NOMO-1 treated with DMSO at 0.1 percent for 48 hours (cell line): ENCODE measurements at regions not wholly inside any gene's neighbourhood (a gene's known extent, or its start where the extent isn't known, plus 50 kb on each side); places are given as distances from the start of the nearest gene placed in this dataset.

Source experiments
- DNase-seq: peaks from one replicate; lab custom pipeline; 2025; ENCODE audit not compliant: unreplicated experiment; lab: John Stamatoyannopoulos, UW

- no peak for DNase-seq
These were observed 748.0 kb downstream of the PCDH18 start for GRCh38 chr4:136784326-136784725.

GRCh38 chr4:136769717-136770116 is 762.6 kb downstream of the PCDH18 start:
- no peak for DNase-seq

- no peak for DNase-seq
These were observed 763.4 kb downstream of the PCDH18 start for GRCh38 chr4:136768925-136769275.

- no peak for DNase-seq
These were observed 763.9 kb downstream of the PCDH18 start for GRCh38 chr4:136768213-136768924.

GRCh38 chr4:136763919-136764318 is 768.4 kb downstream of the PCDH18 start:
- DNase-seq: no peak

GRCh38 chr4:136755531-136755916 is 776.8 kb downstream of the PCDH18 start:
- no peak for DNase-seq

- DNase-seq: no peak
These were observed 777.3 kb downstream of the PCDH18 start for GRCh38 chr4:136754810-136755530.

- no peak for DNase-seq
These were observed 780.7 kb downstream of the PCDH18 start for GRCh38 chr4:136751556-136751955.

GRCh38 chr4:136750897-136751296 is 781.4 kb downstream of the PCDH18 start:
- DNase-seq: no peak

GRCh38 chr4:136749989-136750388 is 782.3 kb downstream of the PCDH18 start:
- DNase-seq: no peak

- DNase-seq: no peak
These were observed 783.5 kb downstream of the PCDH18 start for GRCh38 chr4:136748773-136749172.

GRCh38 chr4:136748165-136748564 is 784.1 kb downstream of the PCDH18 start:
- DNase-seq: no peak

- no peak for DNase-seq
These were observed 789.1 kb downstream of the PCDH18 start for GRCh38 chr4:136743238-136743637.

- no peak for DNase-seq
These were observed 790.0 kb downstream of the PCDH18 start for GRCh38 chr4:136742333-136742732.

GRCh38 chr4:136741468-136741867 is 790.8 kb downstream of the PCDH18 start:
- DNase-seq: no peak

GRCh38 chr4:136740326-136740725 is 792.0 kb downstream of the PCDH18 start:
- no peak for DNase-seq

- no peak for DNase-seq
These were observed 795.2 kb downstream of the PCDH18 start for GRCh38 chr4:136737066-136737465.

GRCh38 chr4:136731025-136731424 is 801.3 kb downstream of the PCDH18 start:
- no peak for DNase-seq

GRCh38 chr4:136725286-136726081 is 806.8 kb downstream of the PCDH18 start:
- DNase-seq: no peak

GRCh38 chr4:136713140-136713539 is 819.2 kb downstream of the PCDH18 start:
- DNase-seq: no peak

GRCh38 chr4:136709897-136710296 is 822.4 kb downstream of the PCDH18 start:
- DNase-seq: no peak

- no peak for DNase-seq
These were observed 825.4 kb downstream of the PCDH18 start for GRCh38 chr4:136706942-136707341.
